ENCODE measurements at regions not wholly inside any gene's neighbourhood (a gene's known extent, or its start where the extent isn't known, plus 50 kb on each side); places are given as distances from the start of the nearest gene placed in this dataset.
A peak's percentile ranks its signal among the peaks of the same experiment; 100 is the strongest.

- TF ChIP-seq, protein P1, sequence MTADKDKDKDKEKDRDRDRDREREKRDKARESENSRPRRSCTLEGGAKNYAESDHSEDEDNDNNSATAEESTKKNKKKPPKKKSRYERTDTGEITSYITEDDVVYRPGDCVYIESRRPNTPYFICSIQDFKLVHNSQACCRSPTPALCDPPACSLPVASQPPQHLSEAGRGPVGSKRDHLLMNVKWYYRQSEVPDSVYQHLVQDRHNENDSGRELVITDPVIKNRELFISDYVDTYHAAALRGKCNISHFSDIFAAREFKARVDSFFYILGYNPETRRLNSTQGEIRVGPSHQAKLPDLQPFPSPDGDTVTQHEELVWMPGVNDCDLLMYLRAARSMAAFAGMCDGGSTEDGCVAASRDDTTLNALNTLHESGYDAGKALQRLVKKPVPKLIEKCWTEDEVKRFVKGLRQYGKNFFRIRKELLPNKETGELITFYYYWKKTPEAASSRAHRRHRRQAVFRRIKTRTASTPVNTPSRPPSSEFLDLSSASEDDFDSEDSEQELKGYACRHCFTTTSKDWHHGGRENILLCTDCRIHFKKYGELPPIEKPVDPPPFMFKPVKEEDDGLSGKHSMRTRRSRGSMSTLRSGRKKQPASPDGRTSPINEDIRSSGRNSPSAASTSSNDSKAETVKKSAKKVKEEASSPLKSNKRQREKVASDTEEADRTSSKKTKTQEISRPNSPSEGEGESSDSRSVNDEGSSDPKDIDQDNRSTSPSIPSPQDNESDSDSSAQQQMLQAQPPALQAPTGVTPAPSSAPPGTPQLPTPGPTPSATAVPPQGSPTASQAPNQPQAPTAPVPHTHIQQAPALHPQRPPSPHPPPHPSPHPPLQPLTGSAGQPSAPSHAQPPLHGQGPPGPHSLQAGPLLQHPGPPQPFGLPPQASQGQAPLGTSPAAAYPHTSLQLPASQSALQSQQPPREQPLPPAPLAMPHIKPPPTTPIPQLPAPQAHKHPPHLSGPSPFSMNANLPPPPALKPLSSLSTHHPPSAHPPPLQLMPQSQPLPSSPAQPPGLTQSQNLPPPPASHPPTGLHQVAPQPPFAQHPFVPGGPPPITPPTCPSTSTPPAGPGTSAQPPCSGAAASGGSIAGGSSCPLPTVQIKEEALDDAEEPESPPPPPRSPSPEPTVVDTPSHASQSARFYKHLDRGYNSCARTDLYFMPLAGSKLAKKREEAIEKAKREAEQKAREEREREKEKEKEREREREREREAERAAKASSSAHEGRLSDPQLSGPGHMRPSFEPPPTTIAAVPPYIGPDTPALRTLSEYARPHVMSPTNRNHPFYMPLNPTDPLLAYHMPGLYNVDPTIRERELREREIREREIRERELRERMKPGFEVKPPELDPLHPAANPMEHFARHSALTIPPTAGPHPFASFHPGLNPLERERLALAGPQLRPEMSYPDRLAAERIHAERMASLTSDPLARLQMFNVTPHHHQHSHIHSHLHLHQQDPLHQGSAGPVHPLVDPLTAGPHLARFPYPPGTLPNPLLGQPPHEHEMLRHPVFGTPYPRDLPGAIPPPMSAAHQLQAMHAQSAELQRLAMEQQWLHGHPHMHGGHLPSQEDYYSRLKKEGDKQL (CRISPR knock-in tag; IDR thresholded peaks at IDR 0.05; ENCODE audit: borderline replicate concordance), result no peak
- TF ChIP-seq TAF9B (IDR thresholded peaks at IDR 0.05; ENCODE audit: partially characterized antibody) (no peak), ELK3 (CRISPR knock-in tag; IDR thresholded peaks at IDR 0.05) (peak; percentile 75; the same call in 1 of the 2 replicates), ZC3H11A (IDR thresholded peaks at IDR 0.05; ENCODE audit: low read depth, low read length) (no peak), ZNF184 (CRISPR knock-in tag; IDR thresholded peaks at IDR 0.05) (no peak), SIN3B (IDR thresholded peaks at IDR 0.05; ENCODE audit: low read depth) (no peak), MEF2D (tag; conservative IDR thresholded peaks at IDR 0.05; ENCODE audit: low read depth) (no peak), TARDBP (IDR thresholded peaks at IDR 0.05) (peak; percentile 18; the same call in 1 of the 2 replicates), ATF3 (IDR thresholded peaks at IDR 0.05) (peak; percentile 99), ATF3 (CRISPR knock-in tag; conservative IDR thresholded peaks at IDR 0.05) (peak; percentile 42; the same call in 1 of the 2 replicates)
- TF ChIP-seq, protein P2, sequence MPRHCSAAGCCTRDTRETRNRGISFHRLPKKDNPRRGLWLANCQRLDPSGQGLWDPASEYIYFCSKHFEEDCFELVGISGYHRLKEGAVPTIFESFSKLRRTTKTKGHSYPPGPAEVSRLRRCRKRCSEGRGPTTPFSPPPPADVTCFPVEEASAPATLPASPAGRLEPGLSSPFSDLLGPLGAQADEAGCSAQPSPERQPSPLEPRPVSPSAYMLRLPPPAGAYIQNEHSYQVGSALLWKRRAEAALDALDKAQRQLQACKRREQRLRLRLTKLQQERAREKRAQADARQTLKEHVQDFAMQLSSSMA (CRISPR knock-in tag; IDR thresholded peaks at IDR 0.05), result peak; percentile 88; the same call in 1 of the 2 replicates
- TF ChIP-seq, protein P3, sequence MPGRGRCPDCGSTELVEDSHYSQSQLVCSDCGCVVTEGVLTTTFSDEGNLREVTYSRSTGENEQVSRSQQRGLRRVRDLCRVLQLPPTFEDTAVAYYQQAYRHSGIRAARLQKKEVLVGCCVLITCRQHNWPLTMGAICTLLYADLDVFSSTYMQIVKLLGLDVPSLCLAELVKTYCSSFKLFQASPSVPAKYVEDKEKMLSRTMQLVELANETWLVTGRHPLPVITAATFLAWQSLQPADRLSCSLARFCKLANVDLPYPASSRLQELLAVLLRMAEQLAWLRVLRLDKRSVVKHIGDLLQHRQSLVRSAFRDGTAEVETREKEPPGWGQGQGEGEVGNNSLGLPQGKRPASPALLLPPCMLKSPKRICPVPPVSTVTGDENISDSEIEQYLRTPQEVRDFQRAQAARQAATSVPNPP (IDR thresholded peaks at IDR 0.05; ENCODE audit: borderline replicate concordance, insufficient read depth, insufficient read length), result no peak
- TF ChIP-seq, protein P4, sequence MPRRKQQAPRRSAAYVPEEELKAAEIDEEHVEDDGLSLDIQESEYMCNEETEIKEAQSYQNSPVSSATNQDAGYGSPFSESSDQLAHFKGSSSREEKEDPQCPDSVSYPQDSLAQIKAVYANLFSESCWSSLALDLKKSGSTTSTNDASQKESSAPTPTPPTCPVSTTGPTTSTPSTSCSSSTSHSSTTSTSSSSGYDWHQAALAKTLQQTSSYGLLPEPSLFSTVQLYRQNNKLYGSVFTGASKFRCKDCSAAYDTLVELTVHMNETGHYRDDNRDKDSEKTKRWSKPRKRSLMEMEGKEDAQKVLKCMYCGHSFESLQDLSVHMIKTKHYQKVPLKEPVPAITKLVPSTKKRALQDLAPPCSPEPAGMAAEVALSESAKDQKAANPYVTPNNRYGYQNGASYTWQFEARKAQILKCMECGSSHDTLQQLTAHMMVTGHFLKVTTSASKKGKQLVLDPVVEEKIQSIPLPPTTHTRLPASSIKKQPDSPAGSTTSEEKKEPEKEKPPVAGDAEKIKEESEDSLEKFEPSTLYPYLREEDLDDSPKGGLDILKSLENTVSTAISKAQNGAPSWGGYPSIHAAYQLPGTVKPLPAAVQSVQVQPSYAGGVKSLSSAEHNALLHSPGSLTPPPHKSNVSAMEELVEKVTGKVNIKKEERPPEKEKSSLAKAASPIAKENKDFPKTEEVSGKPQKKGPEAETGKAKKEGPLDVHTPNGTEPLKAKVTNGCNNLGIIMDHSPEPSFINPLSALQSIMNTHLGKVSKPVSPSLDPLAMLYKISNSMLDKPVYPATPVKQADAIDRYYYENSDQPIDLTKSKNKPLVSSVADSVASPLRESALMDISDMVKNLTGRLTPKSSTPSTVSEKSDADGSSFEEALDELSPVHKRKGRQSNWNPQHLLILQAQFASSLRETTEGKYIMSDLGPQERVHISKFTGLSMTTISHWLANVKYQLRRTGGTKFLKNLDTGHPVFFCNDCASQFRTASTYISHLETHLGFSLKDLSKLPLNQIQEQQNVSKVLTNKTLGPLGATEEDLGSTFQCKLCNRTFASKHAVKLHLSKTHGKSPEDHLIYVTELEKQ (CRISPR knock-in tag; IDR thresholded peaks at IDR 0.05), result 0 out of 2 replicates have a peak, but pooled peaks have one; percentile 23
Measured at GRCh38 chr6:43910638-43911353, 140.8 kb downstream of the VEGFA start (continued).

Measured in K562 (cell line).